IMR-90 (cell line): ENCODE measurements at regions not wholly inside any gene's neighbourhood (a gene's known extent, or its start where the extent isn't known, plus 50 kb on each side); places are given as distances from the start of the nearest gene placed in this dataset.

Experiments used
- ATAC-seq: fragments of 200-7000 bp; cut with Tn5 transposase; 2 replicates; pipeline ENCODE4 v1.9.1; 2020; ENCODE audit warnings: low read depth, mild to moderate bottlenecking, moderate library complexity
- BruUV-seq: library from RNA; stranded (reverse); fragments of 400-500 nt; replicated peaks from 2 replicates; lab custom pipeline; 2021; lab: Mats Ljungman, UMichigan
- CTCF ChIA-PET: fragments of 300-600 bp; formaldehyde crosslinking; extraction: SDS; loops from one replicate; lab custom pipeline; 2021; ENCODE audit warnings: antibody characterized with exemption; lab: Yijun Ruan, JAX
- POLR2A ChIA-PET: fragments of 300-600 bp; sonication (Branson Sonifier 250); formaldehyde crosslinking; loops from one replicate; lab custom pipeline; 2022; ENCODE audit warnings: antibody characterized with exemption; ENCODE audit not compliant: unreplicated experiment; lab: Charles Lee
- DNase-seq: peaks from one replicate; pipeline ENCODE4 v3.0.0; 2013
- H2AFZ ChIP-seq: replicated peaks from 2 replicates; pipeline ENCODE3; 2013; ENCODE audit warnings: low read length, mild to moderate bottlenecking; ENCODE audit not compliant: poor library complexity
- H2AK5ac ChIP-seq: 2 replicates; pipeline ENCODE4 v1.6.1; 2013; ENCODE audit warnings: low read depth, low read length, inconsistent platforms
- H2AK9ac ChIP-seq: replicated peaks from 2 replicates; pipeline ENCODE3; 2013; ENCODE audit warnings: mild to moderate bottlenecking, low read depth, low read length, moderate library complexity; ENCODE audit not compliant: poor library complexity
- H2BK120ac ChIP-seq: 2 replicates; pipeline ENCODE4 v1.6.1; 2013; ENCODE audit warnings: low read depth, low read length, inconsistent platforms
- H2BK15ac ChIP-seq: 3 replicates; pipeline ENCODE4 v1.6.1; 2013; ENCODE audit warnings: low read depth, low read length, inconsistent platforms
- H2BK20ac ChIP-seq: 2 replicates; pipeline ENCODE4 v1.6.1; 2013; ENCODE audit warnings: low read depth, mild to moderate bottlenecking, inconsistent platforms, low read length, moderate library complexity
- H2BK5ac ChIP-seq: 2 replicates; pipeline ENCODE4 v1.6.1; 2013; ENCODE audit warnings: mild to moderate bottlenecking, low read depth, low read length, inconsistent platforms; ENCODE audit not compliant: poor library complexity, severe bottlenecking
- H3K14ac ChIP-seq: replicated peaks from 2 replicates; pipeline ENCODE4 v1.6.1; 2013; ENCODE audit warnings: low read depth, low read length, inconsistent platforms
- H3K18ac ChIP-seq: 2 replicates; pipeline ENCODE4 v1.6.1; 2013; ENCODE audit warnings: low read depth, low read length, control low read depth
- H3K23ac ChIP-seq: 2 replicates; pipeline ENCODE4 v1.6.1; 2013; ENCODE audit warnings: low read depth, low read length, inconsistent platforms
- H3K27ac ChIP-seq: 2 replicates; pipeline ENCODE4 v1.5.1; 2013; ENCODE audit warnings: mild to moderate bottlenecking, control low read depth, low read length; ENCODE audit not compliant: insufficient read depth
- H3K27me3 ChIP-seq: 2 replicates; pipeline ENCODE4 v1.6.1; 2013; ENCODE audit warnings: low read length; ENCODE audit not compliant: control insufficient read depth, insufficient read depth
- H3K36me3 ChIP-seq: 2 replicates; pipeline ENCODE4 v1.6.1; 2013; ENCODE audit warnings: low read length, mixed read lengths; ENCODE audit not compliant: control insufficient read depth, insufficient read depth
- H3K4ac ChIP-seq: 2 replicates; pipeline ENCODE4 v1.6.1; 2013; ENCODE audit warnings: low read depth, low read length, inconsistent platforms
- H3K4me1 ChIP-seq: 2 replicates; pipeline ENCODE4 v1.6.1; 2013; ENCODE audit warnings: low read length, mixed read lengths; ENCODE audit not compliant: control insufficient read depth, insufficient read depth
- H3K4me2 ChIP-seq: 2 replicates; pipeline ENCODE4 v1.6.1; 2013; ENCODE audit warnings: low read depth, mild to moderate bottlenecking, control low read depth, low read length, moderate library complexity
- H3K4me3 ChIP-seq: 2 replicates; pipeline ENCODE4 v1.5.1; 2013; ENCODE audit warnings: low read depth, mild to moderate bottlenecking, control low read depth, low read length, moderate library complexity; ENCODE audit not compliant: insufficient read depth
- H3K56ac ChIP-seq: 2 replicates; pipeline ENCODE4 v1.6.1; 2013; ENCODE audit warnings: low read length, inconsistent platforms; ENCODE audit not compliant: insufficient read depth; ENCODE audit errors: extremely low read depth
- H3K79me1 ChIP-seq, 2 experiments: 2 replicates each; pipeline ENCODE4 v1.6.1; 2013; ENCODE audit warnings: low read length in 2 of 2, inconsistent platforms in 1 of 2, low read depth in 1 of 2
- H3K9ac ChIP-seq: 2 replicates; pipeline ENCODE4 v1.6.1; 2013; ENCODE audit warnings: low read depth, low read length, control low read depth
- H3K9me1 ChIP-seq: 2 replicates; pipeline ENCODE4 v1.6.1; 2013; ENCODE audit warnings: low read length, inconsistent platforms; ENCODE audit not compliant: insufficient read depth
- H3K9me3 ChIP-seq: 2 replicates; pipeline ENCODE4 v1.6.1; 2013; ENCODE audit warnings: low read length; ENCODE audit not compliant: control insufficient read depth, insufficient read depth
- H4K20me1 ChIP-seq: 2 replicates; pipeline ENCODE4 v1.6.1; 2013; ENCODE audit warnings: low read length, inconsistent platforms; ENCODE audit not compliant: insufficient read depth
- H4K5ac ChIP-seq: 2 replicates; pipeline ENCODE4 v1.6.1; 2013; ENCODE audit warnings: mild to moderate bottlenecking, low read depth, low read length, control low read depth
- H4K8ac ChIP-seq, 2 experiments: 2 replicates each; pipeline ENCODE4 v1.6.1; 2013; ENCODE audit warnings: low read depth in 2 of 2, low read length in 2 of 2, control low read depth in 1 of 2, inconsistent platforms in 1 of 2
- H4K91ac ChIP-seq: 2 replicates; pipeline ENCODE4 v1.6.1; 2013; ENCODE audit warnings: low read depth, low read length, inconsistent platforms; ENCODE audit not compliant: insufficient read depth
- CTCF ChIP-seq: conservative IDR thresholded peaks from 2 replicates; pipeline ENCODE4 v1.5.1; 2012; ENCODE audit warnings: mild to moderate bottlenecking, low read depth, low read length, improper control_type of control experiment
- FOS ChIP-seq: fragments of 150-350 bp; IDR thresholded peaks from 2 replicates; pipeline ENCODE4 v1.6.1; 2016; ENCODE audit warnings: low read depth, low read length
- MAFK ChIP-seq: IDR thresholded peaks from 2 replicates; pipeline ENCODE4 v1.6.1; 2012; ENCODE audit warnings: low read depth, low read length, improper control_type of control experiment
- MAZ ChIP-seq: IDR thresholded peaks from 2 replicates; pipeline ENCODE4 v1.6.1; 2012; ENCODE audit warnings: low read depth, mild to moderate bottlenecking, low read length, improper control_type of control experiment, moderate library complexity, borderline replicate concordance
- MXI1 ChIP-seq: IDR thresholded peaks from 2 replicates; pipeline ENCODE4 v1.6.1; 2012; ENCODE audit warnings: low read depth, mild to moderate bottlenecking, low read length, moderate library complexity, borderline replicate concordance
- NFE2L2 ChIP-seq: fragments of 150-350 bp; IDR thresholded peaks from 2 replicates; pipeline ENCODE4 v1.6.1; 2016; ENCODE audit warnings: low read depth, mild to moderate bottlenecking, low read length
- RAD21 ChIP-seq: IDR thresholded peaks from 2 replicates; pipeline ENCODE4 v1.6.1; 2012; ENCODE audit warnings: low read length, improper control_type of control experiment
- RCOR1 ChIP-seq: IDR thresholded peaks from 2 replicates; pipeline ENCODE4 v1.6.1; 2012; ENCODE audit warnings: mild to moderate bottlenecking, low read length, improper control_type of control experiment; ENCODE audit not compliant: insufficient replicate concordance
- RFX5 ChIP-seq: IDR thresholded peaks from 2 replicates; pipeline ENCODE4 v1.8.0; 2012; ENCODE audit warnings: low read depth, mild to moderate bottlenecking, low read length, moderate library complexity
- SMC3 ChIP-seq: fragments of 150-350 bp; IDR thresholded peaks from 2 replicates; pipeline ENCODE4 v1.6.1; 2016; ENCODE audit warnings: low read depth, mild to moderate bottlenecking, antibody characterized with exemption, low read length, moderate library complexity
- WGBS, 2 experiments: methylation state at CpG; one replicate each; pipeline versions ENCODE4 v1.1.5 to v1.1.7; 2013; ENCODE audit warnings: missing lambda C conversion rate in 2 of 2; ENCODE audit not compliant: insufficient read length in 1 of 2; ENCODE audit errors: extremely low coverage in 2 of 2; 5-methylcytosine and 5-hydroxymethylcytosine counted together
- dilution Hi-C: fragments of 300-500 bp; cut with HindIII; formaldehyde crosslinking; loops from one replicate; pipeline ENCODE4 v1.14.3; 2018; ENCODE audit warnings: low sequenced_read_pairs; ENCODE audit not compliant: unreplicated experiment
- in situ Hi-C: fragments of 300-500 bp; cut with MboI; formaldehyde crosslinking; loops from 3 replicates; pipeline ENCODE4 v1.14.3; 2019; ENCODE audit warnings: low sequenced_read_pairs, inconsistent platforms, mixed read lengths
- intact Hi-C: fragments of 100-400 bp; cut with micrococcal nuclease; formaldehyde crosslinking; loops from 2 replicates; pipeline ENCODE4 v1.10.0; 2022

GRCh38 chr4:124433500-124433899 is 279.0 kb downstream of the ANKRD50 start:
- dilution Hi-C loops: no loop called here
- H3K79me1 ChIP-seq: no peaks in the 10 kb centered on the region
- H3K18ac ChIP-seq: no peak overlapping the region
- no peaks in the 10 kb centered on the region for H3K9me3 ChIP-seq
- no peak overlapping the region for H2AK5ac ChIP-seq
- no peak overlapping the region for H3K14ac ChIP-seq
- TF ChIP-seq NFE2L2: no peak
- TF ChIP-seq RCOR1: no peak
- no peak for TF ChIP-seq FOS
- no peak for TF ChIP-seq CTCF
- no peak for TF ChIP-seq RAD21
- TF ChIP-seq MAZ: no peak
- no peak for TF ChIP-seq RFX5
- no peak for TF ChIP-seq MXI1
- TF ChIP-seq MAFK: no peak
- no peak for TF ChIP-seq SMC3
- no peak overlapping the region for H3K4ac ChIP-seq
- no peak overlapping the region for H3K9ac ChIP-seq
- no peaks in the 10 kb centered on the region for H3K36me3 ChIP-seq
- H2BK5ac ChIP-seq: no peak overlapping the region
- no peak overlapping the region for H3K56ac ChIP-seq
- no peak overlapping the region for H3K4me3 ChIP-seq
- H2AK9ac ChIP-seq: no peak overlapping the region
- no peak for DNase-seq
- no peak overlapping the region for H2BK120ac ChIP-seq
- H3K27ac ChIP-seq: no peak overlapping the region
- POLR2A ChIA-PET: no interaction called here
- H3K27me3 ChIP-seq: no peaks in the 10 kb centered on the region
- no peak overlapping the region for H2BK15ac ChIP-seq
- 100% methylated on average over 3 of the region's 8 CpGs; no CpG with 5 or more reads in 1 of the 2 experiments for WGBS, 2 experiments
- CTCF ChIA-PET: no interaction called here
- intact Hi-C loops: no loop called here
- H4K8ac ChIP-seq: no peak overlapping the region
- H4K20me1 ChIP-seq: no peaks in the 10 kb centered on the region
- no peak overlapping the region for H3K23ac ChIP-seq
- peaks cover 4% of the 10 kb centered on the region for H3K9me1 ChIP-seq
- ATAC-seq: no peak
- no peak overlapping the region for H2BK20ac ChIP-seq
- peaks cover 2% of the 10 kb centered on the region for H3K4me1 ChIP-seq
- in situ Hi-C loops: no loop called here
- H2AFZ ChIP-seq: no peak overlapping the region
- H3K4me2 ChIP-seq: no peak overlapping the region
- BruUV-seq: no TSS peak
- H4K5ac ChIP-seq: no peak overlapping the region
- no peak overlapping the region for H4K91ac ChIP-seq
